Right renal cortex interstitium (tissue), 3 donors: ENCODE measurements at regions not wholly inside any gene's neighbourhood (a gene's known extent, or its start where the extent isn't known, plus 50 kb on each side); places are given as distances from the start of the nearest gene placed in this dataset.
"Not testable (repeated sequence)": the region's sequence is repeated elsewhere in the genome, so short reads cannot be mapped to it uniquely, and the experiment has no call there.

Experiments
- DNase-seq, 3 donors: peaks; one replicate each; pipeline ENCODE4 v3.0.0-alpha.2; 2013; ENCODE audit warnings: low read depth in 3 of 3, low spot score in 2 of 3

DNA sequence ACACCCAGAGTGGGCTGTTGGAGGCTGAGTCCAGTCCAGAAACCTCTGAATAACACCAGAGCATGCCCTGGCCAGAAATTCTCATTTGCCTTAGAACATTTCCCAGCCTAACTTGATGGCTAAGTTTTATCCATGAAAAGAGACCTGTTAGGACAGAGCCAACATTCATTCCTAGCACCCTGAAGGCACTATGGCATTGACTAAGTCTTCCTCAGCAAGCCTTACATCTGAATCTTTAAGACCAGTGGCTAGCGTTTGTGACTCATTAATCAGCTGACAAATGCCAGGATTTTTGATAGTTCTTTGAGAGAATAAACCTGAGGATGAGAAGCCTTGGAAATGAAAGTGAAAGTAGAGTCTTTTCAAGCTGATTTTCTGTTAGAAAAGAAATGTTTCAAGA lies 1087.1 kb upstream of the ALCAM start:
- no peak for DNase-seq

DNA sequence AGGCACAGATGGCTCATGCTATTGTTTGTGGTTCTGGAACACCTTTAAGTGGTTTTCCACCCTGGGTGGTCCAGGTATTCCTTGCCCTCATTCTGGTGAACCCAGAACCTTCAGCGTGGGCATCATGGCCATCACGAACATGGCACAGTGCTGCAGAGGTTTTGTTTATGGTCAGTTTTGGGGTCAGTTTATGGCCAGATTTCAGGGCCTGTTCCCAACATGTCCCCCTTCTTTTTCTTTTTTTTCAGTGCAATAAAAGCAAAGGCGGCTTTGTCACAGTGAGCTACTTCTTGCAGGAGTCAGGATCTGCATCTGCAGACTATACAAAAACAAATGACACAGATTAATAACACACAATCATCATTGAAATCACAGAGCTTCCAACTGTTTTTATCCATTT lies 1085.0 kb upstream of the ALCAM start:
- DNase-seq, result no peak

DNA sequence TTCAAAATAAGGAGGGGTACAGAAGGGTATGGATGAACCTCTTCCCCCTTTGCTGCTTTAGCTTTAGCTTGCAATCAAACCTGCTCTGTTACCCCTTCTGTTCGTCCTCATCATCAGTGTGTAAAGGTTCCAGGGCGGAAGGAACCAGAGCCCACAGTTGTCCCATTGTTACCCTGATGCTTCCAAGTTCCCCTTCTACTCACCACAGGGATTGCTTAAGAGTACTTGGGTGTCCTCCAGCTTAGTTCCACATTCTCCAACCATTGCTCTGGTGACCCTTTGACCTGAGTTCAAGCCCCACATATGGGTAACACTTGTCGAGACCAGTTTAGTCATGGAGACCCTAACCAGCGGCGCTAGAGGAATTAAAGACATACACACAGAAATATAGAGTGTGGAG lies 1080.1 kb upstream of the ALCAM start:
- DNase-seq, result no peak

DNA sequence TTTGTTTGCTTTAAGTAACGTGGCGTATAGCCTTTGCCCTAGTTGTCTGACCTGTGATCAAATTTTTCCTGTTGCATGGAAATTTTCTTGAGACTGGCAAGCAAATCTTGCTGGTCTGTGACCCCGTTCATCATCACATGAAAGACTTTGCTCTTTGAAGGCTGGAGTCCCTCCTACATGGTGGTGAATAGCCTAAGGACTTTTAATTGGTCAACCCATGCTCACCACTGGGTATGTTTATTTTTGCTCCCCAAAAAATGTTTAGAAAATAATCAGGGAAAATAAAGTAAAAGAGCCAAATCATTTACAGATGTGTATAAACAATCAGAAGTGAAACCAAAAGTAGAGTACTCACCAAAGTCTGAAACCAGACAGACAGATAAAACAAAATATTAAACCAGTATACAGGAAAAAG lies 1075.3 kb upstream of the ALCAM start:
- DNase-seq, result no peak

DNA sequence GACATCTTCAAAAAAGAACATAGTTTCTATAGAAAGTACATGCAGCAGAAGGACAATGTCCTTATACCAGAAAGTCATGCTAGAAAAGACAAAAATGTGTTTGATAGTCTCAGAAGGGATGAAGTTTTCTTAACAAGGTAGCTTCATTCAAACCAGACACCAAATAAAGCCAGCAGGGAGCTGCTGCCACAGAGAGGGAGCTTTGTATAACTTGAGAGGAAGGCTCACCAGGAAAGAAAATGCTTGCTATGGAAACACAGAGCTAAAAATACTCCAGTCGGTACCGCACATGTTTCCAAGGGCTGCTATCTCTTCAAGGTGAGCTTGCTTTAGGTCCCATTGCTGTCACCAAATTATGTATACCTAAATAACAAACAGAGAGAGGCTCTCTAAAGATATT lies 1074.8 kb upstream of the ALCAM start:
- DNase-seq, result no peak

DNA sequence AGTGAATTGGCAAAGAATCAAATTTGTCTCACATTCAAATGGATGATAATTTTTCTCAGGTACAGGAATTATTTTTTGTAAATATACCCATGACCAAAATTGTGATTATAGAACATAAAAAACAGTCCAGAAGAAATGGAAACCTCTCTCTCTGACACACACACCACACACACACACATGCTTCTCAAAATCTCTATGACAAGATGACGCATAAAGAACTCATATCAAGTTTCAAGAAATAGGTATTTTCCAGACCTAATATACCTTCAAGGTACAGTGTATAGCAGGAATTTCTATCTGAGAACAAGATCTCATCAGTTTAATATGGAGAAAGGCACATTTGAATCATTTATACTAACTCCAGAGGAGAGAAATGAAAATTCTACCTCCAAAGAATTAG lies 1069.1 kb upstream of the ALCAM start:
- DNase-seq, result no peak

DNA sequence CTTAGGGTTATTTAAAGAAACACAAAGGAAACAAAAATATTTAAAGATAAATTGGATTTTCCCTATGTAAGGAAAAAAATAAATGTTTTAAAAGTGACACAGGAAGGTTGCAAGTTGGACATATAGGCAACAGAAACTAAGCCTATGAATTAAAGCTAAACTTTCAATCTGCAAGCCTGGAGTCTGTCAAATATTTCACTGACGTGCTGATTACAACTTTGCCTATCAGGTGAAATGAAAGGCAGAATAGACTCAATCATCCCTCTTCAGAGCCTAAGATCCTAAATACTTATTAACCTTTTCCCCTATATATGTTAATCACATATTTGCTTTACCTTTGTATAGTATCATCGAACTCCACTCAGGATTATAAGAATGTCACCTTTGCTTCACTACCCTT lies 1068.0 kb upstream of the ALCAM start:
- DNase-seq, result no peak

DNA sequence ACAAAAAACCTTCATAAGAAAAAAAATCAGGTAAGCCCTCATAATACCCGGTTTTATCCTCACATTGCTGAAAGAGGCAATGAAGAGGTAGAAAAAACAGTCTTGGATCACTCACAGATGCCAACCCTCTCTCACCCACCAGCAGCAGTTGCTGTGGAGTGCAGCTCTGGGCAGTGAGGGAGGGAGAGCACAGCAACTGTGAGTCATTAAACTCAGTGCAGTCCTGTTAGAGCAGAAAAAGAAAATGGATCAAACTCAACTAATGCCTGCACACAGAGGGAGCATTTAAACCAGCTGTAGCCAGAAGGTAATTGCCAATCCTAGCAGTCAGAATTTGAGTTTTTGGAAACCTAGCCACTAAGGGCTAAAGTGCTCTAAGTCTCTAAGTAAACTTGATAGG lies 1050.6 kb upstream of the ALCAM start:
- DNase-seq, result no peak

DNA sequence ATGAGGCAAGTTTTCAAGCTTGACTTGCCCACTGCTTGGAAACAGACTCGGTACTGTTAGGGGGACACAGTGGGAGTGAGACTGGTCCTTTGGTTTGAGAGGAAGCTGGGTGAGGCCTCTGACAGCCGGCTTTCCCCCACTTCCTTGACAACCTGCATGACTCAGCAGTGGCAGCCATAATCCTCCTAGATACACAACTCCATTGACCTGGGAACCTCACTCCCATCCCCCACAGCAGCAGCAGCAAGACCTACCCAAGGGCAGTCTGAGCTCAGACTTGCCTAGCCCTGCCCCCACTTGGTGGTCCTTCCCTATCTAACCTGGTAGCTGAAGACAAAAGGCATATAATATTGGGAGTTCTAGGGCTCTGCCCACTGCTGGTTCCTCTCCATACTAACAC lies 1043.5 kb upstream of the ALCAM start:
- no peak for DNase-seq

DNA sequence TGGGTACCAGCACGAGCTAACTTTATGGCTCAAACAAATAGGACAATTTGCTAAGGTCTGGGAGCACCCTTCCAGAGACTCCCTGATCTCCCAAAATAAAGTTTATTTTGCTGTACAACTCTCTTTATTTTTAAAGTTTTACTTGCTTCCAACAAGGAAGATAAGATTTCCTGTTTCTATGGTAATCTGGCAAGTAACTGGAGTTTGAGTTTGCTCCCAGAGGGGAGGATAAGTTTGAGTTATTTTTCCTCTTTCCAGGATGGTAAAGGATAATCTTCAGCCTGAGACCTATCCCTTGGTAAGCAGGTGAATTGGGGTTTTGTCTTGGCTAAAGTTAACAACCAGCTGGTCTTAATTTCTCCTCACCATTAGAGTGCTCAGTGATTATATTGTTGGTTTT lies 1019.4 kb upstream of the ALCAM start:
- no peak for DNase-seq

DNA sequence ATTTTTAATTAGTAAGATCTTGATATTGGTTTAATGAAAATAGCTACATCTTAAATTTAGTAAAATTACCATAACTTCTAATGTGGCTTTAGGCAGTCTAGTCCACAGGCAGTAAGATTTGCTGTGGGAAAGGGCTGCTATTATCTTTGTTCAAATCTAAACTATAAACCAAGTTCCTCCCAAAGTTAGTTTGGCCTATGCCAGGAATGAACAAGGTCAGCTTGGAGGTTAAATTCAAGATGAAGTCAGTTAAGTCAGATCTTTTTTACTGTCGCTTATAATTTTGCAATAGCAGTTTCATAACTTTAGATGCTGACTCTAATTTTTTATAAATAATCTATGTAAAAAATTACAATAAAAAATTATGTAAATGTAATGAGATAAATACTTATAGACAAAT lies 1016.9 kb upstream of the ALCAM start:
- no peak for DNase-seq

DNA sequence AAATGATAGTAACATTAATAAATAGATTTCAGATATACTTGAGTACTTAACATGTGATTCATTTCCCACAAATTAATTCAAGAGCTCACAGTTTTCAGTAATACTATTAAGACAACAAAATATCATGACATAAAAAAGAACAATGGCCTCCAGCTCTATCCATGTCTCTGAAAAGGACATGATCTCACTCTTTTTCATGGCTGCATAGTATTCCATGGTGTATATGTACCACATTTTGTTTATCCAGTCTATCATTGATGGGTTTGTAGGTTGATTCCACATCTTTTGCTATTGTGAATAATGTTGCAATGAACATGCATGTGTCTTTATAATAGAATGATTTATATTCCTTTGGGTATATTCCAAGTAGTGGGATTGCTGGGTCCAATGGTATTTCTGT lies 1012.8 kb upstream of the ALCAM start:
- no peak for DNase-seq

DNA sequence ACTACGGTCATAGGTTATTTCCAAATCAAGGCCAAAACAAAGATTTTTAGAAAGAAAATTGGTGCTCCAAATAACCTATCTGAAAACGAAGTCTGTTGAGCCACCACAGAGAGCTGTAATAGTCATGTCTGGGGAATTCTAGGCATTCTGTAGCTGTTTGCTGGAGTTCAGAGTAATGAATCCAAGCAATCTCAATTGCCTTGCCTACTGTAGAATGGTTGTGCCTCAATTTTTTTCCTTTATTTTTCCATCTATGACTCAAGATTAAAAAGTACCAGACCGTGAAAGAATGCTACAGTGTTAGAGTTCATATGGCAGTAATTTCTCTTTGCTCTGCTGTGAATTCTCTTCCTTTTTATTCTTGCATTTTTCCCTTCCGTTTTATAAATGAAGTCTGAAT lies 1007.2 kb upstream of the ALCAM start:
- DNase-seq, result no peak

DNA sequence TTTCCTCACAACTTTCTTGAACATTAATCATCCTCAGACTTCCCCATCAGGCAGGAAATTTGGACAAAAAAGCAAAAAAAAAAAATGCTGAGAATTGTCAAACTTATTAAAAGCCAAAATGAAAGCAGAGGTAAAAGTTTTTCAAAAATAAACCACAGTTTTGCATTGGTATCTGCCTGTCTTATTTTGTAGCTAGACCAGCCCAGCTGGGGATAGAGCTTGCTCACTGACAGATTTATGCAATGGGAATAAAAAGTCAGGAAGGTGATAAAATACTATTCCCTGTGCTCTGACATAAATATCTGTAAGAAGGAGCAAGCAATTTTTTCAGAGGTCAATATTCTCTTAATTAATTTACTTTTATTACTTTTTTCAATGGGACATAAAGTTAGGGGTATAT lies 1006.7 kb upstream of the ALCAM start:
- no peak for DNase-seq

DNA sequence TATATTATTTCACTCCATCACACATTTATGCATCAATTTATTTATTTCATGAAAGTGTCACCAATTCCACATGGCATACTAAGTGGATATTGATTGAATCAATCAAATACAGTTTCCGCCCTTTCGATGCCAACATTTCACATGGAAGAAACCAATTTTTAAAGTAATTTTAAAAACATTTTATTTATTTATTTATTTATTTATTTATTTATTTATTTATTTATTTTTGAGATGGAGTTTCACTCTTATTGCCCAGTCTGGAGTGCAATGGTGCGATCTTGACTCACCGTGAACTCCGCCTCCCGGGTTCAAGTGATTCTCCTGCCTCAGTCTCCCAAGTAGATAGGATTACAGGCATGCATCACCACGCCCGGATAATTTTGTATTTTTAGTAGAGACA lies 1005.0 kb upstream of the ALCAM start:
- DNase-seq, result not testable (repeated sequence)

DNA sequence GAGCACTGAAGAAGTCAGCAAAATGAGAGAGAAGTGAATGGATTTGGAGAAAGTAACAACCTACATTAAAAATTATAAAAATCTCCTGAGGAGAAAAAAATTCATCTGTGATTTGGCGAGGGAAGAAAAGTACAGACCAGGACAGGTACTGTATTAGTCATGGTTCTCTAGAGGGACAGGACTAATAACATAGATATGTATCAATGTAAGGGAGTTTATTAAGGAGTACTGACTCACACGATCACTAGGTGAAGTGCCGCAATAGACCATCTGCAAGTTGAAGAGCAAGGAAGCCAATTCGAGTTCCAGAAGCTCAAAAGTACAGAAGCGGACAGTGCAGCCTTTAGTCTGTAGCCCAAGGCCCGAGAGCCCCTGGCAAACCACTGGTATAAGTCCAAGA lies 1004.4 kb upstream of the ALCAM start:
- DNase-seq, result no peak

DNA sequence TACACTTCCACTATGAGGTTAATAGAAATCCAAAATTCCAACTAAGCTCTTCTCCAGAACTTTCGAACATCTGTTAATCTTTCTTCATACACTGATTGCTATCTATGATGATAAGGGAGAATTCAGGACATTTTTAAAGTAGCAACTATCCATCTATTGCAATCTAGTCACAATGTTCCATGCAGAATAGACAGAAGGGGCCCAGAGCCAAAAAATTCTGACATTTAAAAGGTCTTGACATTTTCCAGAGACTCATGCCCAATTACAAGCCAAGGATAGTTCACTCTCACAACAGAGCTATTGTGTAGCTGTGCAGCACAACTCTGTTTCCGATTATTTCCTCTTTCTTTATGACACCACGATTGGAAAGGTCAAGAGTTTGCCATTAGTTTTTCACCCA lies 999.7 kb upstream of the ALCAM start:
- no peak for DNase-seq

DNA sequence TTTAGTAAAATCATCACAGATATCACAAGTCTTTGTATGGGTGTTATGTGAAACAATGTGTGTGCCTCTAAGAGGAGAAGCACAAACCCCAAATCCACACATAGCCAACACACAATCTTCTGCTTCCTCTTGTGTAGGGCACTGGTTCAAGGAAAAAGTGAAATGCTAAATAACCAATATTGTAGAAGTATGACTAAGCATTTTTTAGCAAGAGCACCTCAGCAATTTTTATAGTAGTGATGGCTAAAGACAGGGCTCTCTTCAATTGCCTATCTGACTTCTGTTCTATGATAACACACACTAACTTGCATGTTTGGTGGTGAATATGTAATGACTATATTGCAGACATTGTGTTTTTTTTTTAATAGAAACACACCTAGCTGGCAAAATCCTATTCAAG lies 997.9 kb upstream of the ALCAM start:
- DNase-seq, result no peak

DNA sequence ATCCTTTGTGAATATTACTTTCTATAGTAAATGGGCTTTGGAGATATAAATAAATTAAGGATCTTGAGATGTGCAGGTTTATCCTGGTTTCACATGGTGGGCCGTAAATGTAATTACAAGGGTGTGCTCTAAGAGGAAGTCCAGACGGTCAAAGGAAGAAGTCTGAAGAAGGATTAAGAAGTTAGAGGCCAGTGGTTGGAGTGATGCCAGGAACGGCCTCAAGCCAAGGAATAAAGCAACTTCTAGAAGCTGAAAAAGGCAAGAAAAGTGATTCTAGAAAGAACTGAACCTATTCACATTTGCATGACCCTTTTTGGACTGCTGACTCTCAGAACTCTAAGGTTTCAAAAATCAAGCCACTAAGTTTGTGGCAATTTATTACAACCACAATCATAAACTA lies 981.3 kb upstream of the ALCAM start:
- DNase-seq, result no peak

DNA sequence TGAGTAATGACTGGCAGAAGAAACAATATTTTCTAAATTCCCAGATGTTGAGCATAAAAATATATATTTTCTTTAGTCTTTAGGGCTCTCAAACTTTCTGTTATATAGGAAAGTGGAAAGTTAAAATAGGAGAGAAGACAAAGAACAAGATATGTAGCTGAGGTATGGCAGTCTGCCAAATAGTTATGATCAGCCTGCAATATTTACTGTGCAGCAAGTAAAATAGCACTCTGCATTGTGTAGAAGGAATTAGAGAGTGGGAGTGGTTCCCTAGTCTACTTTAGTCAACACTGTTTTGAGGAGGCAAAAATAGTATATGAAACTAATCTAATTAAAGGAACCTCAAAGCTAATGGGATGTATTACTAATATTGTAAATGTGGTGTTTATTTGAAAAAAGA lies 978.1 kb upstream of the ALCAM start:
- DNase-seq, result no peak

DNA sequence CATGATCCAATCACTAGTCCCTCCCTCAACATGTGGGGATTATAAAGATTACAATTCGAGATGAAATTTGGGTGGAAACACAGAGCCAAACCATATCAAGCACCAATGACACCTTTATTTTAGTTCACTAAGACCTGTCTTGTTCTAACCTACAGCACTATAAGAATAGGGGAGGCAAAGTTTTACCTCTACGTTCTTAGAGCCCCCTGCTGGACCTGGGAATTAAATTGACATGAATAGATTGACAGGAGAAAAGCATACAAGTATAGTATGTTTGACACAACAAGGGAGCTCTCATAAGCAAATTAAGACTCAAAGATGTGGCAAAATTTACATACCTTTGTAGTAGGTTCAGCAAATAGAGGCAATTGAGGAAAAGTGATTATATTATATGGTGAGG lies 974.4 kb upstream of the ALCAM start:
- no peak for DNase-seq

DNA sequence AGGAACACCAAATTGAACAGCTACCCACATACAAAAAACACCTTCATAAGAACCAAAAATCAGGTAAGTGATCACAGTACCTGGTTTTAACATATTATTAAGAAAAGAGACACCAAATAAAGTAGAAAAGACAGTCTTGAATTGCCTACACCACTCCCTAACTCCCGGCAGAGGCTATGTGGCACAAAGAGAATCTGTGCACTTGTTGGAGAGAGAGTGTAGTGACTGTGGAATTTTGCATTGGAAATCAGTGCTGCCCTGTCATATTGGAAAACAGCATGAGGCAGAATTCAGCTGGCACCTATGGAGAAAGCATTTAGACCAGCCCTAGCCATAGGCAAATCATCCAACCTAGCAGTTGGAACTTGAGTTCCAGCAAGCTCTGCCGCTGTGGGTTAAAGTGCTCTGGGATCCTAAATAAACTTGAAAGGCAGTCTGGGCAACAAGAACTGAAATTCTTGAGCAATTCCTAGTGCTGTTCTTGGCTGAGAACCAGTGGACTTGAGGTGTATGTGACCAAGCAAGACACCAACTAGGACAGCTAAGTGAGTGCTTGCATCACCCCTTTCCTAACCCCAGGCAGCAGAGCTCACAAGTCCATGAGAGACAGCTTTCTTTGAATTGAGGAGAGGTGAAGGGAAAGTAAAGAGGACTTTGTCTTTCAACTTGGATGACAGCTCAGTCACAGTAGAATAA lies 969.6 kb upstream of the ALCAM start:
- no peak for DNase-seq

DNA sequence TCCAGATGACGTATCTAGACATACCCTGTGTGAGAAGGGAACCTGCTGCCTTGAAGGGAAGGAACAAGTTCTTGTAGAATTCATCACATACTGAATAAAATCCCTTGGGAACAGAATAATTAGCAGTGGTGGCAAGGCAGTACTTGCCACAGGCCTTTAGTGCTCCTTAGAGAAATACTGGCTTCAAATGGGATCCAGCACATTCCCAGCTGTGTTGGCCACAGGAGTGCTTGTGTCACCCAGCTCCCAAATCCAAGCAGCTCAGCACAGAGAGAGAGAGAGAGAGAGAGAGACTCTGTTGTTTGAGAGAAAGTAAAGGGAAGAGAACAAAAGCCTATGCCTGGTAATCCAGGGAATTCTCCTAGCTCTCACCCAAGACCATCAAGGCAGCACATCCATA lies 969.0 kb upstream of the ALCAM start:
- no peak for DNase-seq
